Endothelial cell (in vitro differentiated cells): ENCODE measurements at regions not wholly inside any gene's neighbourhood (a gene's known extent, or its start where the extent isn't known, plus 50 kb on each side); places are given as distances from the start of the nearest gene placed in this dataset.
"Not testable (repeated sequence)": the region's sequence is repeated elsewhere in the genome, so short reads cannot be mapped to it uniquely, and the experiment has no call there.

Experiments used
- DNase-seq: peaks from one replicate; pipeline ENCODE4 v3.0.0; 2021; ENCODE audit warnings: low spot score
- H3K27ac Mint-ChIP-seq: one replicate; pipeline ENCODE4 v1.8.0; 2021; ENCODE audit warnings: mixed read lengths, inconsistent platforms; ENCODE audit not compliant: unreplicated experiment
- H3K27me3 Mint-ChIP-seq: one replicate; pipeline ENCODE4 v1.8.0; 2021; ENCODE audit warnings: mild to moderate bottlenecking, moderate library complexity, mixed read lengths, inconsistent platforms; ENCODE audit not compliant: unreplicated experiment
- H3K36me3 Mint-ChIP-seq: one replicate; pipeline ENCODE4 v1.8.0; 2021; ENCODE audit warnings: mild to moderate bottlenecking, low read depth, mixed read lengths, inconsistent platforms; ENCODE audit not compliant: unreplicated experiment
- H3K4me1 Mint-ChIP-seq: one replicate; pipeline ENCODE4 v1.8.0; 2021; ENCODE audit warnings: mild to moderate bottlenecking, mixed read lengths, inconsistent platforms; ENCODE audit not compliant: unreplicated experiment
- H3K4me3 Mint-ChIP-seq: one replicate; pipeline ENCODE4 v1.8.0; 2021; ENCODE audit warnings: mild to moderate bottlenecking, mixed read lengths, inconsistent platforms; ENCODE audit not compliant: unreplicated experiment
- H3K9me3 Mint-ChIP-seq: one replicate; pipeline ENCODE4 v1.8.0; 2021; ENCODE audit warnings: mixed read lengths, inconsistent platforms; ENCODE audit not compliant: unreplicated experiment
- CTCF ChIP-seq: fragments of 200-600 bp; sonication (generic); IDR thresholded peaks from one replicate; pipeline ENCODE4 v1.5.0; 2021; ENCODE audit warnings: antibody characterized with exemption; ENCODE audit not compliant: unreplicated experiment

GRCh38 chr12:111259231-111259630 lies 109.7 kb downstream of the PHETA1 start:
- Mint-ChIP-seq H3K27ac (no peak overlapping the region), H3K4me1 (no peaks in the 10 kb centered on the region), H3K4me3 (no peak overlapping the region), H3K9me3 (no peaks in the 10 kb centered on the region), H3K27me3 (peaks cover 3% of the 10 kb centered on the region), H3K36me3 (peaks cover 2% of the 10 kb centered on the region)
- no peak for DNase-seq
- no peak for TF ChIP-seq CTCF

- H3K4me3 Mint-ChIP-seq, H3K36me3 Mint-ChIP-seq, H3K27ac Mint-ChIP-seq, DNase-seq, H3K4me1 Mint-ChIP-seq, H3K27me3 Mint-ChIP-seq, H3K9me3 Mint-ChIP-seq: not testable (repeated sequence)
Observed at GRCh38 chr12:111258081-111258480, 110.8 kb downstream of the PHETA1 start.

GRCh38 chr12:111257435-111257902 lies 111.4 kb downstream of the PHETA1 start:
- TF ChIP-seq CTCF, result no peak
- Mint-ChIP-seq H3K4me1 (no peaks in the 10 kb centered on the region), H3K9me3 (no peaks in the 10 kb centered on the region), H3K36me3 (peaks cover 2% of the 10 kb centered on the region), H3K27ac (no peak overlapping the region), H3K27me3 (peaks cover under 1% of the 10 kb centered on the region), H3K4me3 (no peak overlapping the region)
- DNase-seq, result no peak

- Mint-ChIP-seq H3K9me3 (no peaks in the 10 kb centered on the region), H3K27me3 (no peaks in the 10 kb centered on the region), H3K4me3 (no peak overlapping the region), H3K27ac (no peak overlapping the region), H3K4me1 (no peaks in the 10 kb centered on the region), H3K36me3 (peaks cover 2% of the 10 kb centered on the region)
- TF ChIP-seq CTCF, result no peak
- no peak for DNase-seq
Observed at GRCh38 chr12:111256629-111257434, 112.1 kb downstream of the PHETA1 start.

- DNase-seq, result no peak
- Mint-ChIP-seq H3K27me3 (no peaks in the 10 kb centered on the region), H3K27ac (no peak overlapping the region), H3K4me1 (peaks cover 2% of the 10 kb centered on the region), H3K4me3 (no peak overlapping the region), H3K9me3 (no peaks in the 10 kb centered on the region), H3K36me3 (peaks cover 2% of the 10 kb centered on the region)
- TF ChIP-seq CTCF, result no peak
Observed at GRCh38 chr12:111255261-111255660, 113.6 kb downstream of the PHETA1 start.
